ENCODE measurements at regions not wholly inside any gene's neighbourhood (a gene's known extent, or its start where the extent isn't known, plus 50 kb on each side); places are given as distances from the start of the nearest gene placed in this dataset.

DNA sequence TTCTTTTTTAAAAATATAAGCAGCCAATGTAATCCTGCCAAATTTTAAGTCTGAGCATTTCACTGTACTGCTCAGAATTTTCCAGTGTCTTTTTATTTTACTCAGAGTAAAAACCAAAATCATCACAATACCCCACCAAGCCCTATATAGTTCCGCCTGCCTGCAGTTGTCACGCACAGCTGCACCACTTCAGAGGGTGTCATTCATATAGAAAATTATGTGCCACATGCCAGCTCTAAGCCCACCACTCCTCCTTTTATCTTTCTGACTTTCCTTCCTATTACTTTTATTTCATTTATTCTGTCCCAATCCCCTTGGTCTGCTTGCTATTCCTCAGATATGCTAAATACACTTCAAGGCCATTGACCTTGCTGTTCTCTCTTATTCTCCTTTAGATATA lies 233.1 kb upstream of the DPPA4 start:
- no peak for TF ChIP-seq POLR2A (IDR thresholded peaks at IDR 0.05)
- TF ChIP-seq, protein P1, sequence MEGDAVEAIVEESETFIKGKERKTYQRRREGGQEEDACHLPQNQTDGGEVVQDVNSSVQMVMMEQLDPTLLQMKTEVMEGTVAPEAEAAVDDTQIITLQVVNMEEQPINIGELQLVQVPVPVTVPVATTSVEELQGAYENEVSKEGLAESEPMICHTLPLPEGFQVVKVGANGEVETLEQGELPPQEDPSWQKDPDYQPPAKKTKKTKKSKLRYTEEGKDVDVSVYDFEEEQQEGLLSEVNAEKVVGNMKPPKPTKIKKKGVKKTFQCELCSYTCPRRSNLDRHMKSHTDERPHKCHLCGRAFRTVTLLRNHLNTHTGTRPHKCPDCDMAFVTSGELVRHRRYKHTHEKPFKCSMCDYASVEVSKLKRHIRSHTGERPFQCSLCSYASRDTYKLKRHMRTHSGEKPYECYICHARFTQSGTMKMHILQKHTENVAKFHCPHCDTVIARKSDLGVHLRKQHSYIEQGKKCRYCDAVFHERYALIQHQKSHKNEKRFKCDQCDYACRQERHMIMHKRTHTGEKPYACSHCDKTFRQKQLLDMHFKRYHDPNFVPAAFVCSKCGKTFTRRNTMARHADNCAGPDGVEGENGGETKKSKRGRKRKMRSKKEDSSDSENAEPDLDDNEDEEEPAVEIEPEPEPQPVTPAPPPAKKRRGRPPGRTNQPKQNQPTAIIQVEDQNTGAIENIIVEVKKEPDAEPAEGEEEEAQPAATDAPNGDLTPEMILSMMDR (IDR thresholded peaks at IDR 0.05), result no peak

Measured in Peyer's patch (tissue), 4 donors.